ENCODE measurements at regions not wholly inside any gene's neighbourhood (a gene's known extent, or its start where the extent isn't known, plus 50 kb on each side); places are given as distances from the start of the nearest gene placed in this dataset.

DNA sequence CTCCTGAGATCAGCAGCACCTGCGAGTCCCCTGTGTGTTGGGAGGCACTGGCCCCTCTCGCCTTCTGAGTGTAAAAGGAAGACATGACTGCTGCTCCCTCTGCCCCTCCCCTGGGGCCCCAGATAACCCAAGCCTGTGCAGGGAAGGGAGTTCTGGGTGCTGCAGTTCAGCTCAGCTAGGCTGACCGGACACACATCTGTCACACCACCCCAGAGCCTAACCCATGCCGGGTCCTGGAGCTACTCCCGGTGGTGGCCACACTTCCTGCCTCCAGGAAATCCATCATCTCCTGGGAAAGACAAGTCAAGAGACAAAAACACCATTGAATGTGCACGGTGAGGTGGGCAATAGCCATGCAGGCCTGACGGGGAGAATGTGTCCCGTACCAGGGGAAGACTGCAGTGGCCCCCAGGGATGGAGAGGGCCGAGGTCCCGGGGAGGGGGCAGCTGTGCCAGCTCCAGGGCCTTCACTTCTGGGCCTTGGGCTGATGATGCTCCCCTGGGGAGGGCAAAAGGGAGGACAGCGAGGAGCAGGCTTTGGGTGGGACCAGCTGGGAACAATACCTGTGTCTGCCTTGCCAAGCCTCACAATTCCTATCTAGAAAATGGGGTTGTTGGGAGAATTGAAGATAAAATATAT is 210.6 kb downstream of the TFCP2L1 start:
- no peak for DNase-seq (ENCODE audit: low read depth in 2 of 2)

DNA sequence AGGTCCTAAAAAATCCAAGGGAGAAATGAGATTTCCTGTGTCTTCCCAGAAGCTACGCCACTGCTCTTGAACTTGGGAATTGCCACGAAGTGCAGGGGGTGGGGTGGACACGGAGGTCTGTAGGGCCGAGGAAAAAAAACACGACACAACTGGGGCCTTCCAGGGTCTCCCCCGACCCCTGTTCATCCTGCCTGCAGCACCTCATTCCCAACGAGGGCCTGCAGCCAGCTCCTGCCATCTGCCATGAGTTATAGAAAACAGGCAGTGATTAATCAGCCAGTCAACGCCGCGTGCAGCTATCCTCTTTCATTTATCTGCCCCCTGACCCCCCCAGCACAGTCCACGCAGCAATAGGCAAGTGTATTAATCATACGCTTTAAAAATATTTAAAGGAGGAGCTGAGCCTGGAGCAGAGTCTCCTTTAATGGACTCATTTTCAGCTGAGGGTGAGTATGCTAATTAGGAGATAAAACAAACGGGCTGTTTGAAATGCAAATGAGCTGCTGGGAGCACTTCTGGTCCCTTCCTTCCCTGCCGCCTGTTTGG is 209.9 kb downstream of the TFCP2L1 start:
- DNase-seq (ENCODE audit: low read depth in 2 of 2), result peak in 1 of 2 experiments; percentile 35

DNA sequence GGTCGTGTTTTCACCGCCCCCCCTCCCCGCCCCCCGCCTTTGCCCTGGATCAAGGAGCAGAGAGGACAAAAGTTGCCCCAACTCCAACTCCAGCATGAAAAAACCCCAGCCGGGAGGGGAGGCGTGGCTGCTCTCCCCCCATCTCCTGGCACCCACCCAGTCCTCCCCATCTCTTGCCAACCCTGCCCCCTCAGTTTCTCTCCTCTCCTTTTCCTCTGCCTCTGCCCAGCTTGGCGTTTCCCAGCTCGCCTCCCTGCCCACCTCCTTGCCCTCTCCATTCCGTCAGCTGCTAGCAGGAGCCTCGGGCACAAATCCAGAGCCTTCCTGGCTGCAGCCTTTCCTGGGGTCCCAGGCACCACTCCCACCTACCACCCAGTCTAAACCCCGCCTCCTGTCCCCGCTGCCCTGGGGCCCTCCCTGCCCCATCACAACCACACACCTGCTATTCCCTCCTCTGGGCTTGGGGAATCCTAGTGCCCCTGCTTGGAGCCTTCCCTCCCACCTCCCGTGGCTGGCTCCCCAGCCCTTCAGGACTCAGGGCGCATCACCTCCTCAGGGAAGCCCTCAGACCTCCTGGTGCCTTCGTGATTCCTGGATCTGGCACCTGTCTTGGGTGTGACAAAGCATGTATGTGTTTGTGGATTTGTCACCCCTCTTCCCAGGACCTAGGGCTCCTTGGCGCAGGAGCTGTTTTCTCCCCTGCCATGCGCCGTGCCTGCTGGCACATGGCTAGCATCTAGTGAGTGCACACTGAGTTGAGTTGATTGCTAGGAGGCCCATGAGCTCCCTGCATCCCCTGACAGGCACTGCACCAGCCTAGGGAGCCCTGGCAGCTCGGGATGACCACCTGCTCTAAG is 209.1 kb downstream of the TFCP2L1 start:
- DNase-seq (ENCODE audit: low read depth in 2 of 2), result no peak

DNA sequence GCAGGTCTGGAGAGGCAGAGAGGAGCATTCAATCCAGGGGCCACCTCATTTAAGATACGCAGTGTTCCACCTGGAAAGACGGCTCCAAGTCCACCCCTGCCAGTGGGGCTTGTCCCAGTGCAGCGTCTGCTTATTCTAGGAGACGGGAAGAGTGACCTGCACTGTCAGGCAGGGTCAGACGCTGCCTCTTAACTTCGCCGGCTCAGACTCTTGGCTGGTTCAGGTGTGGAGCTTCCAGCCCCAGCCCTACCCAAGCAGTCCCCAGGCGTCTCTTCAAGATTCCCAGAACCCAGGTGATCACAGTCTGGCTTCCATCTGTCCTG is 208.5 kb downstream of the TFCP2L1 start:
- no peak for DNase-seq (ENCODE audit: low read depth in 2 of 2)

DNA sequence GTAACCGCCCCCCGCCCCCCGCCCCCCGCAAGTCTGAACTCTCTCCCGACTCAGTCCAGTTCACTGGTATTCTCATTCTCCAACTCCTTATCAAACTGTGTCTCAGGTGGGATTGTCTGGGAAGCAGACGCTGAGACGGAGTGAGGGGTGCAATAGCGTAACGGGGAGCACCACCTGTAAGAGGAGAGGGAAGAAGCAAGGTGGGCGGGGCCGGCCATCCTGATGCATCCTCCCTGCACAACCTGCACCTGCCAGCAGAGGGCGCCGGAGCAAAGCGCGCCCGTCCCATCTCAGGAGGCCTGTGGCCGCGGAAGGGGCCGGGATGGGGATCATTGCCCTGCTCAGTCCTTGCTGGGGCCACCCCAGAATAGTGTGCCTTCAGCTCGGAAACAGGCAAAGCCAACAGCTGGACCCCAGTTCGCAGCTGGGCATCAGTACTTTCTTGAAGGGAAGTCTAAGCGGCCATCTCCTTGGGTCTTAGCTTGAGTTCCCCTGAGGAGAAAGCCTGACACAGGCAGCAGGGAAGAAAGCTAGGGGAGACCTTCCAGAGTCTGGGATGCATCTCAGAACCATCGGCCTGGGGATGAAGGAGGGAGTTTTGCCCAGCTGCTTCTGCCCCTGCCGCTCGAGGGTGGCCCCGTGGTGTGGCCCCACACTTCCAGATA is 208.0 kb downstream of the TFCP2L1 start:
- peak; percentile 28 to 69 for DNase-seq (ENCODE audit: low read depth in 2 of 2)

DNA sequence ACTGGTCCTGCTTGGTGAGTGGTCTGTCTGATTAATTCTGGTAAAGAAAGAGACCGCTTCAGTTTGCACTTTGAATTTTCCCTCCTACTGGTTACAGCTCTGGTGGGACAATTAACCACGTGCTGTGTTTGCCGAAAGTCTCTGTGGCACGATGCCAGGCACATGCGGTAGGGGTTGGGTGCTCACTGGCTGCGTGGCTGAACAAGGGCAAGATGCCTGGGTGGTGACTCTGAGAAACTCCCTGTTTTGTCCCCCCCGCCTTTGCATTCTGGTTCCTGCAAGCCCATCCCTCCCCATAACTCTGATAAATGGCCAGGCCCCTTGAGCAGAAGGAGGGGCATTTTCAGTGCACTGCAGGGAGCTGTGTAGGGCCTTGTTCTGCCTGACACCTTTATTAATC is 206.1 kb downstream of the TFCP2L1 start:
- DNase-seq (ENCODE audit: low read depth in 2 of 2), result no peak

DNA sequence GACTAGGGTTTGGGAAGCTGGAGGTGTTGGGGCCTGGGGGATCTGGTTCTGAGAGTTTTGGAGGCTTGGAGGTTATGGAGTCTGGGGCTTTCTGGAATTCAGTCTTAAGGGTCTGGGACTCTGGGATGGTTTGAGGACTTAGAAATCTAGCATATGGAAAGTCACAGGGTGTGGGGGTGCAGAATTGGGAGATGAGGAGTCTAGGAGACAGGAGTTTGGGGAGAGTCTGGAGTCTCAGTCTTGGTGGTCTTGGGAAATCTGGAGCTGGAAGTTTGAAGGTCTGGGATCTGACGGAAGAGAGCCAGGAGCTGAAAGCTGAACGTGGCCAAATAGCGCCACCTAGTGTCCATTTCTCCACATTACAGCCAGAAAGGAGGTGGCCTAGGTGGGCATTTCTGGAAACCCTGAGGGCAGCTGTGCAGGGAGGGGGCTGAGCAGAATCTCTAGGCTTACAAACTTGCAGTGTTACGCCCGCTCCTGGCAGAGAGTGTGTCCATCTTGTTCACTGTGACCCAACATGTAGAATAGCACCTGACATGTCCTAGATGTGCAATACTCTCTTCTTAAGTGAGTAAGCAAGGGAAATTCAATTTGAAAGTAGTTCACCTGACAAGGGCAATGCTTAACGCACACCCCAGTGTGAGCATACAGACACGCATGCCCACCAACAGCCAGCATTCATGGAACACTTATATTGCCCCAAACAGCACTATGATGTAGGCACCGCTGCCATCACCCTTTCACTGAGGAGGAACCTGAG is 204.8 kb downstream of the TFCP2L1 start:
- peak; percentile 11 to 38 for DNase-seq (ENCODE audit: low read depth in 2 of 2)

DNA sequence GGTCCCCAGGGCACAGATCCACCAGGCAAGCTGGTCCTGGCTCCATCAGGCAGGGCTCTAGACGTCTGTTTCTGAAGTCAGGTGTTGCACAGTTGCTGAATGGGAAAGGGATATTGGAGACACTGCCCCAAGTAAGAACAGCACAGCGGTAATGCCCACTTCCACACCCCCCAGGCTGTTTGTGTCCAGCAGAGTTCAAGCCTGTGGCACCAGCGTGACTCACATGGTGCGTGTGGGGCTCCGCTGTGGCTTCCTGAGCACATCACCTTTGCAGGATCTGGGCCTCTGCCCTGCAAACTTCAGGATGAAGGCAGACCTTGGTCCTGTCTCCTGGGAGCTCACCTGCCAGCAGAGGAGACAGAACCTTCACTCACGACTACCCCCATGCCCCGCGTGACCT is 203.3 kb downstream of the TFCP2L1 start:
- no peak for DNase-seq (ENCODE audit: low read depth in 2 of 2)

DNA sequence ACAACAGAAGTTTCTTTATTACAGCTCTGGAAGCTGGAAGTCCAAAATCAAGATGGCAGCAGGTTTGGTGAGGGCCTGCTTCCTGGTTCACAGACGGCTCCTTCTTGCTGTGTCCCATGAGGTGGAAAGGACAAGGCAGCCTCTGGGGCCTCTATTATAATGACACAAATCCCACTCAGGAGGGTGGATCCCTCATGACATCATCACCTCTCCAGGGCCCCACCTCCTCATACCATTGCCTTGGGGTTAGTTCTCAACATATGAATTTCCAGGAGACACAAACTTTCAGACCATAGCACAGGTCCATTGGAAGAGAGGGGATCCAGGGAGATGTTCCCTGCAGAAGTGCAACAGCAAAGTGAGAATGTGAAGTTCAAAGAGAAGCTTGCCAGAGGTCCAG is 202.8 kb downstream of the TFCP2L1 start:
- no peak for DNase-seq (ENCODE audit: low read depth in 2 of 2)

DNA sequence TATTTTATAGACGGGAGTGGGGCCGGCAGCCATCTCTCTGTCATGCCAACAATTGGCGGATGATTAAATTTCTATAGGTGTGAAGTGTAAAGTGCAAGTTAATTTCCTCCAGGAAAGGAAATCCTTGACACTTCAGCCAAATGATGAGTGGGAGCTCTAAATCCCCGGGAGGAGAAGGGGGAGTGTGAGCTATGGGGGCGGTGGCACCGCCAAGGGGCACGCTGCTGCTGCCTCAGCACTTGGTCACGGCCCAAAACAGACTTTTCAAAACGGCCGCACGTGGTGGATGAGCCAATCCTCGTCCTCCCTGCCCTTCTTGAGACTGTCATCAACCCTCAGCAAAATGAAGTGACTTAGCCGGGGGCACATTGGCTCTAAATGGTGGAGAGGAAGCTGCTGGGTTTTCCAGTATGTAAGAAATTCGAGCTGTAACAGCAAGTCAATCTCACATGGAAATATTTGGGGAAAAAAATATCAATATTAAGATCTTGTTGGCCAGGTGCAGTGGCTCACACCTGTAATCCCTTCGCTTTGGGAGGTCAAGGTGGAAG is 200.8 kb downstream of the TFCP2L1 start:
- no peak for DNase-seq (ENCODE audit: low read depth in 2 of 2)

DNA sequence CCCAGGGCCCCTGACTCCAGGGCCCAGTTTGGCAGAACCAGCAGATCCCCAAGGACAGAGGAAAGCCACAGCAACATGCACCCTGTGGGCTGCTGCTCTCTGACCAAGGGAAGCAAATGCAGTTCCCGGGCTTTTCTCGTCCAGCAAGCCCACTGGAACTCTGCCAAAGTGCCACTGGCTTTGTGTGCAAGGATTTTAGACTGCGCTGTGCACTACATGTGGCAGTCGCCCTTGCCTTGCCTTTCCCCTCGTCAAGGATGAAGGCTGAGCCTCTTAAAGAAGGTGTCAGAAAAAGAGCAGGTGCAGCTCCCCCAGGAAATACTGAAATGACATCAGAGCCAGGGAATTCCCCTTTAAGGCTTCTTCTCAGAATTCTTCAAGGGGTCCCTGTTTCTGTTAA is 199.2 kb downstream of the TFCP2L1 start:
- no peak for DNase-seq (ENCODE audit: low read depth in 2 of 2)

DNA sequence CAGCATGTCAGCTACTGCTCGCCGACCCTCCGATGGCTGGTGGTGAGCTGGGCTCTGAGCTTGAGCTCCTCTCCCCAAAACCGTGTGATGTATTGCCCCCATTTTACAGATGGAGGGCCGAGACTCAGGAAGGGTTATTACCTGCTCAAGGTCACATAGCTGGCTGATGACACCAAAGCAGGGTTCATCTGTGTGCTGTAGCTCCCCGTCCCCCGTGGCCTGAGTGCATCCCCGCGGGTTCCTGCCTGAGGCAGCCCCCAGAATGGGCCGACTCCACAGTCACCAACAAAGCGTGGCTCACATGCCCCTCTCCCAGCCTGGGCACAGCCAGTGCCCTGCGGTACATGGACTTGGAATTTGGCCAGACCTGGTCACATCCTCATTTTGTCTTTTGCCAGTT is 198.6 kb downstream of the TFCP2L1 start:
- DNase-seq (ENCODE audit: low read depth in 2 of 2), result no peak

DNA sequence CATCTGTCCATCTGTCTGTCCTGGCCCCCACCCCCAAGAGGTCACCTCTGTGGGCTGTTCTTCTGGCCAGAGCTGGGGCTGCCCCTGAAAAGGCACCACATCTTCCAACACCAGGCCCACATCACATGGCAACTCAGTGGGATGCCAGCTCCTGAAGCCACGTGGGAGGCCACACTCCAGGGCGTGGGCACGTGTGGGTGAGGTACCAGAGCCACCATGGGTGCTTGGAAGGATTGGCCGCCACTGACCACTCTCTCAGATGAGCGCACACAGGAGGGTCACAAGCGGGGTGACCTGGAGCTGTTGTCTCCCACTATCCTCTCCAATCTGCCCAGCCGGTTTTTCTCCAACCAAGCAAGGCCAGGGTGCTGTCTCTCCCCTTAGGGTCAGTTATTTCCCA is 197.9 kb downstream of the TFCP2L1 start:
- no peak for DNase-seq (ENCODE audit: low read depth in 2 of 2)

DNA sequence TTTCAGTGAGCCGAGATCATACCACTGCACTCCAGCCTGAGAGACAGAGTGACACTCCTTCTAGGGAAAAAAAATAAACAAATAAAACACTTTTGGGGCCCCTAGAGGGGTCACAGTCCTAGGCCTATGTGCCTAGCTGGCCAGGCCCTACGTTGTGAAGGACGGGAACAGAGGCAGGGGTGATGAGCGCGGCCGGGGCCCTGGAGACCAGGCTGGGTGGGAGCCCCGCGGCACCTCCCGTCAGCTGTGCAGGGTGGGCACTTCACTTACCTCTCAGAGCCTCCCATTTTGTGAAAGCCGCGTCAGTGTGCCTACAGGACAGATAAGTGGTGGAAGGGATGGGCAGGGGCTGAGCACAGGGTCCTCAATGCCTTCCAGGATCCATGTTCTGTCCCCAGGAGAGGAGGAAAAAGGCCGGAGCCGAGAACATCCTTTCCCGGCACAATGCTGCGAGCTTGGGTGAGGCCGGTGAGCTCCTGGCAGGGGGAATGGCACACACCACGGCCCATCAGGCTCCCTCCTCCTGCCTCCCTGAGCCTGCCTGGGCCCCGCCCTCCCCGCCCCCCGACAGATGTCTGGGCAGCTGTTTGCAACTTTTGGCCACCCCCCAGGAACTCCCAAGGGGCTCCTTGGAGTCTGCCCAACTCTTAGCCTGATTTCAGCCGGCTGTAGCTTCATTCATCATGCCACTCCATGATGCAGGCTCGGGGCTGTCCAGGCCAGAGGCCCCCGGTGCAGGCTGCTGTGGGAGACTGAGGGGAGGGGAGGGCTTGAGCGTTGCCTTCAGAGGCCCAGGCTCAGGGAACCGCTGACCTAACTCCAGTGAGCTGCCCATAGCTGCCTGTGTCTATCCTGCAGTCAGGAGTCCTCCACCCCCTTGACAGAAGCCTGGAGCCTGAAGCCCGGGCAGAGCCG is 196.5 kb downstream of the TFCP2L1 start:
- no peak for DNase-seq (ENCODE audit: low read depth in 2 of 2)

DNA sequence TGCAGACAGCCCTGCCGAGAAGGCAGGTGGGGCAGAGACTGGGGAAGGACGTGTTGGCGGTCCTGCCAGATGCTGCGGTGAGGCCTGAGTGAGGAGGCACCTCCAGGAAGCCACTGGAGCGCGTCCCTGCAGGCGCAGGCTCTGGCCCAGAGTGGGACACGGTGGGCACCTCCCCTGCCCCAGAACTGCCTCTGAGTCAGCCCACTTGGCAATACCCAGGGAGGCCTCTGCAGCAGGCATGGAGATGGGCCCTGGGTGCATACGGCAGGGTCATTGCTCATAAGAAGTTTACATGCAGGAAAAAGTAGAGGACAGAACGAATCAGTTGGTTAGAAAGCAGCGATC is 195.9 kb downstream of the TFCP2L1 start:
- DNase-seq (ENCODE audit: low read depth in 2 of 2), result no peak

DNA sequence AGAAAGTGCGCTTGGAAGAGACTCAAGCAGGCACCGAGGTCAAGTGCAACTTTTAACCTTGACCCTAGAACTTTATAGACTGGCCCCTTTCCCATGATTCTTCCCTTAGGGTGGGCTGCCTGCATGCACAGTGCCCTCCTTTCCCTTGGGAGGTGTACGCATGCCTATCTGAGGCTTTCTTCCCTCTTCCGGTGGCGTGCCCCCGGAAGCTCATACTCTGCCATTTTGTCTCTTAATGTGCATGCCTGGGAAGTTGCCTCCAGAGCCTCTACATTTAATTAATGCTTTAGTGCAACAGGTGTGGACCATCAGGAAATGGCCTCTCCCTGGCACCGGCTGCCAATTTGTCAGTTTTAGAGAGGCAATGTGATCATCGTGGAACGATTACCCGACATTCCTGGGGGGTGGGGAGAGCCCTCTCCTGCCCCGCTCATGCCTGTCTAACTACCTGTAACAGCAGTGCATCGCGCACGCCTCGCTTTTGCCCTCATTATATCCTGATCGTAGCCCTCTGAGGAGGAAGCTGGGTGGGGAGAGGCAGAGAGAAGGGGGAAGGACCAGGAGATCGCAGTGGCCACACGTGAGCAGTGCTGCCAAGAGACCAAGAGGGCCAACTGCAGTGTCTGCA is 194.8 kb downstream of the TFCP2L1 start:
- no peak for DNase-seq (ENCODE audit: low read depth in 2 of 2)

DNA sequence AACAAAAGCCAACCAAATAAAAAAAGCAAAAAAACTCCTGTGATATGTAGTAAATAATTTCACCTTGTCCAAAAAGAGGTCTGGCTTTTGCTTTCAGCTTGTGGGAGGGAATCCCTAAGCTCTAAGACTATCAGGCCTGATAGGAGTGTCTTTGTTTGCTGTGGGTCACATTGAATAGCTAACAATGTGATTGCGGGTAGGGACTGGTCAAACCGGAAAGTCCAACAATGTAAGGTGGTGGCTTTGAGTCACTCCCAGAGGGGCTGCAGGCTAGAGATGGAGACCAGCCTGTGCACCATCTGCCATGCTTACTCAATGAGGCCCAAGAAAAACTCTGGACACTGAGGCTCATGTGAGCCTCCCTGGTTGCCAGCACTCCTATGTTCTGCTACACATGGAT is 192.9 kb downstream of the TFCP2L1 start:
- DNase-seq (ENCODE audit: low read depth in 2 of 2), result no peak

DNA sequence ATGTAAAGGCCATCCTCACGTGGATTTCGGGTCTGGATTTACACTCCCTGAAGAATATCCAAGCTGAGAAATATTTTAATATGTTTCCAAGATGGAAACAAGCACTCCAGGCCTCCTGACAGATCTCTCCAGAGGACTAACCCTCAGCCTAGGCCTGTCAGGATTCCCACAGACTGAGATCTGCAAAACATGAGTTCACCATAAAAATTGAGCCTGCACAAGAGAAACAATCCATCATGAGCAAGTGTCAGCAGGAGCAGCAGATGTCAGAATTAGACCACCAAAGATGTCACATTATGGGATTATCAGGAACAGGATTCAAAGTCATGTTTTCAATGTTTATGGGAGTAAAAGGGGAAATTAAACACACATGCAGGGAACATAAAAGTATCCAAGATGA is 191.3 kb downstream of the TFCP2L1 start:
- DNase-seq (ENCODE audit: low read depth in 2 of 2), result no peak

DNA sequence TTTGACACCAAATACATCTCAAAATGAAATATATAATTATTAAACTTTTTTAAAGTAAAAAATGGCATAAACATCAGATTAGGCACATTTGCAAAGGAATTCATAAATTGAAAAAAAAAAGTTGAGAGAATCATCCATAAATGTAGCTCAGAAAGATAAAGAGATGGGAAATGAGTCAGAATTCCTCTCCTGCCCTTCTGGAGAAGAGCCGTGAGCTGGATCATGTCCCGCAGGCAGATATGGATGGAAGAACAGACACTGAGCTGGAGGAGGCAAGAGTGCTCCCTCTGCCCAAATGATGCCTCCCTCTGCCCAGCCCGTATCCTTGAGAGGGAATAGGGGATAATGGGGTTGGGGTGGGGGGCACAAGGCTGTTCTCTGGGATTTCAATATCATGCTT is 190.9 kb downstream of the TFCP2L1 start:
- DNase-seq (ENCODE audit: low read depth in 2 of 2), result no peak

DNA sequence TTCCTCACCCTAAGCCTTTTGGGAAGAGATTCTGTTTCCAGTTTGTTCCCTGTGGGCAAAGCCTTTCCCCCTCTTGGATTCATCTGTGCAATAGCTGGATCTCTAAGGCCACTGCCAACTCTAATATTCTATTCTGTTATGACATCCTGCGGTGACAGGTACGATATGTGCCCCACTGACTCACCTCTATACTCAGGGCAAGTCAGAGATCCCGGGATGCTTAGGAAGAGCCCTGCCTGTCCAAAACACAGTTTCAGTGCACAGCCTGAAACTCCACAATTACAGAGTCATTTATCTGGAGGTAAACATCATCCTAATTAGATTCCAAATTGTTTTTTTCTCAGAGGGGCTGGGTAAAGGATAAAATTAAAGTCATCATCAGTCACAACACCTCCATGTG is 190.2 kb downstream of the TFCP2L1 start:
- no peak for DNase-seq (ENCODE audit: low read depth in 2 of 2)
